ENCODE measurements at regions not wholly inside any gene's neighbourhood (a gene's known extent, or its start where the extent isn't known, plus 50 kb on each side); places are given as distances from the start of the nearest gene placed in this dataset.
"Not testable (repeated sequence)": the region's sequence is repeated elsewhere in the genome, so short reads cannot be mapped to it uniquely, and the experiment has no call there.

- Mint-ChIP-seq H3K27me3 (peaks cover 6 to 7% of the 10 kb centered on the region in 2 donors), H3K36me3 (no peaks in the 10 kb centered on the region), H3K4me3 (no peak overlapping the region), H3K4me1 (ENCODE audit: low read depth in 2 of 2) (no peaks in the 10 kb centered on the region), H3K9me3 (peaks cover 2% of the 10 kb centered on the region), H3K27ac (no peak overlapping the region)
- DNase-seq (ENCODE audit: low spot score) (no peak), ATAC-seq (no peak)
Observed at GRCh38 chr20:40282541-40282940, 406.5 kb downstream of the MAFB start.

GRCh38 chr20:40280616-40281015 lies 408.4 kb downstream of the MAFB start:
- ATAC-seq (no peak), DNase-seq (ENCODE audit: low spot score) (no peak)
- H3K9me3 Mint-ChIP-seq: peaks cover 2% of the 10 kb centered on the region
- H3K27me3 Mint-ChIP-seq: peaks cover 6 to 7% of the 10 kb centered on the region in 2 donors
- no peaks in the 10 kb centered on the region for H3K4me1 Mint-ChIP-seq (ENCODE audit: low read depth in 2 of 2)
- no peaks in the 10 kb centered on the region for H3K36me3 Mint-ChIP-seq
- no peak overlapping the region for H3K27ac Mint-ChIP-seq
- H3K4me3 Mint-ChIP-seq: no peak overlapping the region

GRCh38 chr20:40279390-40279789 lies 409.6 kb downstream of the MAFB start:
- DNase-seq (ENCODE audit: low spot score): no peak
- H3K9me3 Mint-ChIP-seq: peaks cover 2% of the 10 kb centered on the region
- H3K27ac Mint-ChIP-seq: no peak overlapping the region
- no peaks in the 10 kb centered on the region for H3K36me3 Mint-ChIP-seq
- H3K27me3 Mint-ChIP-seq: peaks cover 7 to 8% of the 10 kb centered on the region in 2 donors
- no peak overlapping the region for H3K4me3 Mint-ChIP-seq
- H3K4me1 Mint-ChIP-seq (ENCODE audit: low read depth in 2 of 2): no peaks in the 10 kb centered on the region
- no peak for ATAC-seq

GRCh38 chr20:40278673-40279072 lies 410.4 kb downstream of the MAFB start:
- H3K36me3 Mint-ChIP-seq: no peaks in the 10 kb centered on the region
- no peaks in the 10 kb centered on the region for H3K4me1 Mint-ChIP-seq (ENCODE audit: low read depth in 2 of 2)
- DNase-seq (ENCODE audit: low spot score): no peak
- H3K4me3 Mint-ChIP-seq: no peak overlapping the region
- ATAC-seq: no peak
- H3K27me3 Mint-ChIP-seq: peaks cover 7% of the 10 kb centered on the region in 2 donors
- peaks cover 2% of the 10 kb centered on the region for H3K9me3 Mint-ChIP-seq
- H3K27ac Mint-ChIP-seq: no peak overlapping the region

GRCh38 chr20:40276301-40276700 lies 412.7 kb downstream of the MAFB start:
- H3K9me3 Mint-ChIP-seq: peaks cover 2% of the 10 kb centered on the region
- no peak for ATAC-seq
- peaks cover 7 to 17% of the 10 kb centered on the region in 2 donors for H3K27me3 Mint-ChIP-seq
- H3K4me3 Mint-ChIP-seq: no peak overlapping the region
- H3K36me3 Mint-ChIP-seq: no peaks in the 10 kb centered on the region
- H3K4me1 Mint-ChIP-seq (ENCODE audit: low read depth in 2 of 2): no peaks in the 10 kb centered on the region
- no peak for DNase-seq (ENCODE audit: low spot score)
- H3K27ac Mint-ChIP-seq: no peak overlapping the region

GRCh38 chr20:40275738-40276137 lies 413.3 kb downstream of the MAFB start:
- no peak overlapping the region for H3K4me3 Mint-ChIP-seq
- peaks cover 7 to 16% of the 10 kb centered on the region in 2 donors for H3K27me3 Mint-ChIP-seq
- DNase-seq (ENCODE audit: low spot score) (no peak), ATAC-seq (no peak)
- H3K4me1 Mint-ChIP-seq (ENCODE audit: low read depth in 2 of 2): no peaks in the 10 kb centered on the region
- H3K27ac Mint-ChIP-seq: no peak overlapping the region
- peaks cover 2% of the 10 kb centered on the region for H3K9me3 Mint-ChIP-seq
- H3K36me3 Mint-ChIP-seq: no peaks in the 10 kb centered on the region

- no peak overlapping the region for H3K27ac Mint-ChIP-seq
- peaks cover 2% of the 10 kb centered on the region for H3K9me3 Mint-ChIP-seq
- ATAC-seq (no peak), DNase-seq (ENCODE audit: low spot score) (no peak)
- H3K4me1 Mint-ChIP-seq (ENCODE audit: low read depth in 2 of 2): no peaks in the 10 kb centered on the region
- peaks cover 8 to 14% of the 10 kb centered on the region in 2 donors for H3K27me3 Mint-ChIP-seq
- no peaks in the 10 kb centered on the region for H3K36me3 Mint-ChIP-seq
- no peak overlapping the region for H3K4me3 Mint-ChIP-seq
Observed at GRCh38 chr20:40274912-40275533, 414.0 kb downstream of the MAFB start.

- not testable (repeated sequence) for H3K9me3 Mint-ChIP-seq; ATAC-seq; DNase-seq (ENCODE audit: low spot score); H3K4me1 Mint-ChIP-seq (ENCODE audit: low read depth in 2 of 2); H3K36me3 Mint-ChIP-seq; H3K27ac Mint-ChIP-seq; H3K4me3 Mint-ChIP-seq
- H3K27me3 Mint-ChIP-seq: peaks cover 8 to 22% of the 10 kb centered on the region in 2 donors
Observed at GRCh38 chr20:40269274-40269673, 419.8 kb downstream of the MAFB start.

GRCh38 chr20:40268321-40269075 lies 420.5 kb downstream of the MAFB start:
- no peak for ATAC-seq
- DNase-seq (ENCODE audit: low spot score): no peak
- no peaks in the 10 kb centered on the region for H3K9me3 Mint-ChIP-seq
- no peaks in the 10 kb centered on the region for H3K4me1 Mint-ChIP-seq (ENCODE audit: low read depth in 2 of 2)
- H3K36me3 Mint-ChIP-seq: no peaks in the 10 kb centered on the region
- H3K27me3 Mint-ChIP-seq: peaks cover 8 to 22% of the 10 kb centered on the region in 2 donors
- no peak overlapping the region for H3K27ac Mint-ChIP-seq
- no peak overlapping the region for H3K4me3 Mint-ChIP-seq

GRCh38 chr20:40265825-40266533 lies 423.1 kb downstream of the MAFB start:
- Mint-ChIP-seq H3K27me3 (peaks cover 3 to 12% of the 10 kb centered on the region in 2 donors), H3K4me3 (no peak overlapping the region), H3K9me3 (no peaks in the 10 kb centered on the region), H3K27ac (no peak overlapping the region), H3K36me3 (no peaks in the 10 kb centered on the region), H3K4me1 (ENCODE audit: low read depth in 2 of 2) (no peaks in the 10 kb centered on the region)
- ATAC-seq (no peak), DNase-seq (ENCODE audit: low spot score) (no peak)

GRCh38 chr20:40262219-40262618 lies 426.8 kb downstream of the MAFB start:
- peaks cover 0 to 2% of the 10 kb centered on the region in 2 donors for H3K27me3 Mint-ChIP-seq
- H3K9me3 Mint-ChIP-seq: no peaks in the 10 kb centered on the region
- no peak for ATAC-seq
- H3K4me1 Mint-ChIP-seq (ENCODE audit: low read depth in 2 of 2): no peaks in the 10 kb centered on the region
- H3K4me3 Mint-ChIP-seq: no peak overlapping the region
- H3K27ac Mint-ChIP-seq: no peak overlapping the region
- H3K36me3 Mint-ChIP-seq: no peaks in the 10 kb centered on the region
- no peak for DNase-seq (ENCODE audit: low spot score)

- H3K27ac Mint-ChIP-seq: no peak overlapping the region
- no peaks in the 10 kb centered on the region for H3K4me1 Mint-ChIP-seq (ENCODE audit: low read depth in 2 of 2)
- H3K27me3 Mint-ChIP-seq: peaks cover 2 to 17% of the 10 kb centered on the region in 2 donors
- ATAC-seq (no peak), DNase-seq (ENCODE audit: low spot score) (no peak)
- H3K9me3 Mint-ChIP-seq: no peaks in the 10 kb centered on the region
- no peaks in the 10 kb centered on the region for H3K36me3 Mint-ChIP-seq
- no peak overlapping the region for H3K4me3 Mint-ChIP-seq
Observed at GRCh38 chr20:40258931-40259330, 430.1 kb downstream of the MAFB start.

GRCh38 chr20:40257763-40258162 lies 431.3 kb downstream of the MAFB start:
- Mint-ChIP-seq H3K27ac (no peak overlapping the region), H3K36me3 (no peaks in the 10 kb centered on the region), H3K27me3 (peaks cover 2 to 17% of the 10 kb centered on the region in 2 donors), H3K4me1 (ENCODE audit: low read depth in 2 of 2) (no peaks in the 10 kb centered on the region), H3K4me3 (no peak overlapping the region), H3K9me3 (no peaks in the 10 kb centered on the region)
- ATAC-seq (no peak), DNase-seq (ENCODE audit: low spot score) (no peak)

- H3K36me3 Mint-ChIP-seq: no peaks in the 10 kb centered on the region
- DNase-seq (ENCODE audit: low spot score): no peak
- no peak overlapping the region for H3K27ac Mint-ChIP-seq
- no peak for ATAC-seq
- H3K27me3 Mint-ChIP-seq: peaks cover 5 to 17% of the 10 kb centered on the region in 2 donors
- H3K4me1 Mint-ChIP-seq (ENCODE audit: low read depth in 2 of 2): no peaks in the 10 kb centered on the region
- no peak overlapping the region for H3K4me3 Mint-ChIP-seq
- H3K9me3 Mint-ChIP-seq: peaks cover 3% of the 10 kb centered on the region
Observed at GRCh38 chr20:40255365-40255764, 433.7 kb downstream of the MAFB start.

Data from natural killer cell treated with Interleukin-12 subunit alpha and Interleukin-12 subunit beta and Interleukin-15 and Interleukin-18, amount 100 ng/mL, for 72 hours (primary cell).